HepG2 (cell line): ENCODE measurements at regions not wholly inside any gene's neighbourhood (a gene's known extent, or its start where the extent isn't known, plus 50 kb on each side); places are given as distances from the start of the nearest gene placed in this dataset.
A peak's percentile ranks its signal among the peaks of the same experiment; 100 is the strongest.

ENCODE experiments used
- ATAC-seq: fragments of 200-7000 bp; cut with Tn5 transposase; 3 replicates; pipeline ENCODE4 v1.9.1; 2020; ENCODE audit warnings: mild to moderate bottlenecking, moderate library complexity
- BruUV-seq: library from RNA; stranded (reverse); fragments of 400-500 nt; replicated peaks from 2 replicates; lab custom pipeline; 2021; lab: Mats Ljungman, UMichigan
- CTCF ChIA-PET: fragments of 300-600 bp; formaldehyde crosslinking; extraction: SDS; loops from one replicate; lab custom pipeline; 2021; ENCODE audit warnings: low total read pairs, inconsistent platforms, low intra/inter-chr PET ratio; lab: Yijun Ruan, JAX
- POLR2A ChIA-PET: fragments of 350-600 bp; sonication (Branson Sonifier 250); formaldehyde crosslinking; loops from one replicate; lab custom pipeline; 2020; ENCODE audit warnings: antibody characterized with exemption, inconsistent platforms; lab: Yijun Ruan, JAX
- DNase-seq: peaks from one replicate; pipeline ENCODE4 v3.0.0-alpha.2; 2015; ENCODE audit warnings: low spot score
- FAIRE-seq: peaks from 3 replicates; lab custom pipeline; 2011; peaks lifted over from hg19 to GRCh38; lab: Jason Lieb, UNC
- H2AFZ ChIP-seq: one replicate; pipeline ENCODE4 v1.6.1; 2011; ENCODE audit warnings: low read length, inconsistent platforms
- H3K27ac ChIP-seq: fragments of 300-600 bp; 3 replicates; pipeline ENCODE4 v1.8.0; 2011; ENCODE audit warnings: mixed run types, mild to moderate bottlenecking, mixed read lengths, low read length, inconsistent platforms; ENCODE audit not compliant: insufficient read depth; ENCODE audit errors: extremely low read length
- H3K27me3 ChIP-seq, 2 experiments: fragments of 200-600 bp in 1 of 2; 2 replicates in 1 of 2; 3 replicates in 1 of 2; pipeline versions ENCODE4 v1.6.0 to v1.8.0; 2011; ENCODE audit warnings: low read length in 2 of 2, mild to moderate bottlenecking in 2 of 2, moderate library complexity in 2 of 2, inconsistent platforms in 1 of 2; ENCODE audit not compliant: insufficient read depth in 2 of 2, control insufficient read depth in 1 of 2
- H3K36me3 ChIP-seq, 2 experiments: fragments of 200-600 bp in 1 of 2; replicated peaks in 1 of 2; 2 replicates in 1 of 2; 3 replicates in 1 of 2; pipeline versions ENCODE4 v1.5.1 to v1.8.0; 2011; ENCODE audit warnings: low read length in 2 of 2, inconsistent platforms in 1 of 2; ENCODE audit not compliant: insufficient read depth in 2 of 2, control insufficient read depth in 1 of 2
- H3K4me1 ChIP-seq: 2 replicates; pipeline ENCODE4 v1.5.1; 2012; ENCODE audit warnings: low read length, inconsistent platforms; ENCODE audit not compliant: insufficient read depth
- H3K4me2 ChIP-seq: 2 replicates; pipeline ENCODE4 v1.6.0; 2011; ENCODE audit warnings: low read depth, low read length, inconsistent platforms
- H3K4me3 ChIP-seq, 3 experiments: fragments of 200-600 bp in 1 of 3; sonication (generic), shearing (Covaris generic) in 1 of 3; replicated peaks in 1 of 3; 2 replicates each; pipeline ENCODE4 v1.5.1; 2011 to 2016; ENCODE audit warnings: low read length in 3 of 3, inconsistent platforms in 2 of 3, low read depth in 2 of 3, mild to moderate bottlenecking in 2 of 3, control low read depth in 1 of 3, mixed read lengths in 1 of 3; ENCODE audit not compliant: insufficient read depth in 1 of 3
- H3K79me2 ChIP-seq: one replicate; pipeline ENCODE4 v1.6.1; 2011; ENCODE audit warnings: low read length, inconsistent platforms; ENCODE audit not compliant: insufficient read depth
- H3K9ac ChIP-seq: 2 replicates; pipeline ENCODE4 v1.6.0; 2011; ENCODE audit warnings: mild to moderate bottlenecking, low read depth, low read length, inconsistent platforms; ENCODE audit not compliant: insufficient read depth
- H3K9me3 ChIP-seq: 2 replicates; pipeline ENCODE4 v1.5.1; 2012; ENCODE audit warnings: mild to moderate bottlenecking, low read length
- H4K20me1 ChIP-seq: 2 replicates; pipeline ENCODE4 v1.6.0; 2011; ENCODE audit warnings: inconsistent platforms, mild to moderate bottlenecking, low read length, moderate library complexity; ENCODE audit not compliant: insufficient read depth
- CREB1 ChIP-seq, 2 experiments: fragments of 450-650 bp in 1 of 2; IDR thresholded peaks; 2 replicates each; pipeline ENCODE4 v1.6.1; 2016 to 2017; ENCODE audit warnings: control low read depth in 1 of 2, mild to moderate bottlenecking in 1 of 2, missing compliant biosample characterization in 1 of 2, missing genetic modification characterization in 1 of 2
- EP300 ChIP-seq, 3 experiments: sonication (generic) in 1 of 3; formaldehyde crosslinking in 1 of 3; IDR thresholded peaks; 2 replicates each; pipeline versions ENCODE4 v1.5.1 to v1.6.1; 2011 to 2020; ENCODE audit warnings: low read depth in 2 of 3, low read length in 2 of 3, borderline replicate concordance in 1 of 3, improper control_type of control experiment in 1 of 3, mild to moderate bottlenecking in 1 of 3, missing genetic modification reagents in 1 of 3, moderate library complexity in 1 of 3
- HNRNPLL ChIP-seq: fragments of 200-400 bp; formaldehyde crosslinking; IDR thresholded peaks from 2 replicates; pipeline ENCODE4 v1.6.1; 2017; ENCODE audit warnings: mild to moderate bottlenecking, low read depth, low read length; ENCODE audit not compliant: poor library complexity, severe bottlenecking
- PBX2 ChIP-seq: IDR thresholded peaks from 2 replicates; pipeline ENCODE4 v1.6.1; 2016; ENCODE audit warnings: control low read depth
- TFDP1 ChIP-seq: IDR thresholded peaks from 2 replicates; pipeline ENCODE4 v1.6.1; 2016; ENCODE audit warnings: missing compliant biosample characterization, missing genetic modification reagents, borderline replicate concordance
- ZNF205 ChIP-seq: IDR thresholded peaks from 2 replicates; pipeline ENCODE4 v1.6.1; 2018; ENCODE audit warnings: missing biosample characterization, missing genetic modification reagents
- WGBS: methylation state at CpG from one replicate; pipeline ENCODE4 v1.1.6; 2017; ENCODE audit warnings: low lambda C conversion rate; 5-methylcytosine and 5-hydroxymethylcytosine counted together
- in situ Hi-C: cut with HindIII; loops from 2 replicates; pipeline ENCODE4 v1.10.0; 2017; ENCODE audit warnings: low pct_unique_long_range_greater_than_20kb; ENCODE audit not compliant: extremely low pct_ligation_motif_present
- intact Hi-C: fragments of 100-400 bp; cut with micrococcal nuclease; formaldehyde crosslinking; loops from one replicate; pipeline ENCODE4 v1.10.0; 2022; ENCODE audit not compliant: unreplicated experiment
- TF ChIP-seq, protein P1 (sequence below): IDR thresholded peaks from 2 replicates; pipeline ENCODE4 v1.6.1; 2016; ENCODE audit warnings: missing genetic modification reagents, missing compliant biosample characterization
- TF ChIP-seq, protein P2 (sequence below): sonication (generic); formaldehyde crosslinking; conservative IDR thresholded peaks from 2 replicates; pipeline ENCODE4 v1.8.0; 2022; ENCODE audit warnings: low read depth, missing genetic modification reagents

DNA sequence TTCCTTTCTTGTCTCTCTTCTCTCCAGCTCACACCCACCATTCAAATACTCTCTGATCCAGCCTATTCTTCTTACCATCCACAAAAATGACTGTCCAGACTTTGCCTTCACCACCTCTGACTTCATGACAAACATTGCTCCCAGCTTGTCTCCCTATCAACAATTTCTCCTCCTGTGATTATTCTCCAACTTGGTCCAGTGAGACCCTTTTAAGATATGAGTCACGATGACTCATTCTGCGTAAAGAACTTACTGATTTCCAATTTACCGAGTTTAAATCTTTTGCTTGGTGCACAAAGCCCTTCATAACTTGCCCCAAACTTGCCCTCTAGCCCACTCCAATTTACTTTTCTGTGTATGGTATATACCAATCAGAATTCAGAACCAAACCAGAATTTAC lies 833.2 kb downstream of the MAFB start:
- WGBS: 48% methylated on average over 3 of the region's 3 CpGs

More for the DNA sequence above, 833.2 kb downstream of the MAFB start:
- no peak overlapping the region for H3K27ac ChIP-seq
- H2AFZ ChIP-seq: no peak overlapping the region
- H3K4me3 ChIP-seq: no peak overlapping the region
- no peaks in the 10 kb centered on the region for H3K27me3 ChIP-seq
- no peaks in the 10 kb centered on the region for H3K36me3 ChIP-seq
- no TSS peak for BruUV-seq
- ChIA-PET CTCF (no interaction called here), POLR2A (no interaction called here)
- in situ Hi-C loops: no loop called here
- TF ChIP-seq, protein P1, sequence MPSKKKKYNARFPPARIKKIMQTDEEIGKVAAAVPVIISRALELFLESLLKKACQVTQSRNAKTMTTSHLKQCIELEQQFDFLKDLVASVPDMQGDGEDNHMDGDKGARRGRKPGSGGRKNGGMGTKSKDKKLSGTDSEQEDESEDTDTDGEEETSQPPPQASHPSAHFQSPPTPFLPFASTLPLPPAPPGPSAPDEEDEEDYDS (CRISPR knock-in tag): no peak
- TF ChIP-seq PBX2 (no peak), EP300 (IDR thresholded peaks at IDR 0.05; ENCODE audit: low read depth in 2 of 2, low read length in 2 of 2) (no peak), EP300 (CRISPR knock-in tag; IDR thresholded peaks at IDR 0.05; ENCODE audit: borderline replicate concordance) (no peak), ZNF205 (no peak), TFDP1 (CRISPR knock-in tag) (no peak), CREB1 (IDR thresholded peaks at IDR 0.05) (peak; percentile 67), CREB1 (CRISPR knock-in tag; IDR thresholded peaks at IDR 0.05) (no peak), HNRNPLL (no peak)
- TF ChIP-seq, protein P2, sequence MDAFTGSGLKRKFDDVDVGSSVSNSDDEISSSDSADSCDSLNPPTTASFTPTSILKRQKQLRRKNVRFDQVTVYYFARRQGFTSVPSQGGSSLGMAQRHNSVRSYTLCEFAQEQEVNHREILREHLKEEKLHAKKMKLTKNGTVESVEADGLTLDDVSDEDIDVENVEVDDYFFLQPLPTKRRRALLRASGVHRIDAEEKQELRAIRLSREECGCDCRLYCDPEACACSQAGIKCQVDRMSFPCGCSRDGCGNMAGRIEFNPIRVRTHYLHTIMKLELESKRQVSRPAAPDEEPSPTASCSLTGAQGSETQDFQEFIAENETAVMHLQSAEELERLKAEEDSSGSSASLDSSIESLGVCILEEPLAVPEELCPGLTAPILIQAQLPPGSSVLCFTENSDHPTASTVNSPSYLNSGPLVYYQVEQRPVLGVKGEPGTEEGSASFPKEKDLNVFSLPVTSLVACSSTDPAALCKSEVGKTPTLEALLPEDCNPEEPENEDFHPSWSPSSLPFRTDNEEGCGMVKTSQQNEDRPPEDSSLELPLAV: no peak
- no peaks in the 10 kb centered on the region for H3K79me2 ChIP-seq
- no peak for DNase-seq
- no peak overlapping the region for H3K9ac ChIP-seq
- intact Hi-C loops: no loop called here
- peaks cover 96% of the 10 kb centered on the region for H3K9me3 ChIP-seq
- no peak for ATAC-seq
- no peak for FAIRE-seq
- no peak overlapping the region for H3K4me2 ChIP-seq
- no peaks in the 10 kb centered on the region for H3K4me1 ChIP-seq
- no peaks in the 10 kb centered on the region for H4K20me1 ChIP-seq
